CD4-positive, alpha-beta T cell treated with Interleukin-2 at 100 ng/mL for 4 hours (primary cell): ENCODE measurements at regions not wholly inside any gene's neighbourhood (a gene's known extent, or its start where the extent isn't known, plus 50 kb on each side); places are given as distances from the start of the nearest gene placed in this dataset.

Experiments used
- DNase-seq: peaks from one replicate; pipeline ENCODE4 v3.0.0-alpha.2; 2020; ENCODE audit warnings: low spot score

DNA sequence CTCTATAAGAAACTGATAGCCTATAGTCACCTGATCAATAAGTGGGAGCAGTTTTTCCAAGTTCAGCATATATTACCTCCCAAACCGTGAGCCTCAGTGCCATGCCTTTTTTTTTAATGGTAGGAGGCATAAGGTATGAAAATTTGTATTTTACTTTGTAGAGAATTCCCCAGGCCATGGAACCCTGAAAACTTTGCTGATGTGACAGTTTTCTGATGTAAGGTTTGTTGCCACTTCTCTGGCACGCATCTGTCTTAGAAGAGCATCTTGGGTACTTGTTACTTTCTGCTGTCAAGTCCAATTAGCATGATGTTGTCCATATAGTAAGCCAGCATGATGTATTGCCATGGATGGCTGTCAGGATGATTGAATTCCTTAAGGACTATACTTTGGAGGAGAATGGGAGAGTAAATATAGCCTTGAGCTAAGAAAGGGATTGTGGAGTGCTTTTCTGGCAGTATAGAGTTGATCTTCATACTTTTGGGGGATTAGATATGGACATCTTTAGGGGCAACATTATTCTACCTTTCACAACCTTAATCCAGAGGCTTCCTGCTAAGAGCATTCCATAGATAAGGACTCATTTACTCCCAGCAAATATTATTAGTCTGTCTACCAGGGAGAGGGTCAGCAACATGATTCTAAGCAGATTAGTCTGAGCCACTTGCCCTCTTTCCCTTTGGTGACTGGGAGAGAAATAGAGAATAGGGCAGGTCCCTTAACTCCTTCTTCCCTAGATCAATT is 389.6 kb downstream of the YTHDC2 start:
- DNase-seq = no peak

DNA sequence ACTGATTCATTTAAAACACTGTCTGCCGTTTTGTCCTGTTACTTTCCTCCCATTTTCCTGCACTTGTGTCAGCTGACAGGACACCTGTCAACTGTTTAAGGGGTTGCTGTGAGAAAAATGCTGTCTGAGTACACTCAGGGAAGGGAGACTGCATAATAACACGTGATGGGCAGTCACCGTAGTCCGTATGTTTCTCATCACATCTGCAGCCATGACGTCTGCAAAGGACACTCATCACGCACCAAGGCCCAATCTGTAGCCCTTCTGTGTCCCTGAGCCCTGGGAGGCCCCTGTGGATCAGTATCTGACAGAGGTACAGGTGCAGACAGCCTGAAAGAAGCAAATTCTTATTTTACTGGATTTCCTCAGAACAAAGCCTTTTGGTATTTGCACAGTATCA is 396.3 kb downstream of the YTHDC2 start:
- DNase-seq = no peak

DNA sequence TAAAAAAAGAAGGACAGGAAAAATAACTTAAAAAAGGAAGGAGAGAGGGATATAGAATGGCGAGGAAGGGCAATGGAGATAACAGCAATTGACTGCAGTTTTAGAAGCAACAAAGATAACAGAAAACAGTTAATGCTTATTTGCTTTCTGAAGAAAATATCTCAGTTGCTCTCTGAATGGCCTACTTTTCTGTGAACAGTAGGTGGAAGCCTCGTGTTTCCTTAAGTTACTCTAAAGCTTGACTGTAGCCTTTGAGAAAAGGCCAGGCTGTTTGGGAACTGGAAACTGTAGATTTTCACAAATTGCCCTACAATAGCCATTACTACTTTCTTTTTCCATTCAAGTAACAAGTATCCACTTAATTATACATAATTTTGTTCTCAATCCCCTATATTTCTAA is 404.5 kb downstream of the YTHDC2 start:
- DNase-seq = no peak

DNA sequence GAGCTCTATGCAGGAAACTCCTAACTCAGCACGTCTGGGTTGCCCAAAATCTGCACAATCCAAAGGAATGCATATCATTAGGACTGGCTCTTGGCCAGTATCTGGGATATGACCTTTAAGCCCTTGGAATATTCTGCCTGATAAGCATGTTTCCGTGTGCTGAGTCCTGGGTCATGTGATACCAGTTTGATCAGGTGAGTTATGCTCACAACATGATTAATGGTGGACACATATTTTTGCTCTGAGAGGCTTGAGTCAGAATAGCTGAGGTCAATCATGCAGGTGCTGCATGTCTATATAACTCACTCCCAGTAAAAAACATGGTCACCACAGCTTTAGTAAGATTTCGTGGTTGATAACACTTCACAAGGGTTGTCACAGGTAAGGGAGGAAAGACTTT is 408.8 kb downstream of the YTHDC2 start:
- DNase-seq = no peak

DNA sequence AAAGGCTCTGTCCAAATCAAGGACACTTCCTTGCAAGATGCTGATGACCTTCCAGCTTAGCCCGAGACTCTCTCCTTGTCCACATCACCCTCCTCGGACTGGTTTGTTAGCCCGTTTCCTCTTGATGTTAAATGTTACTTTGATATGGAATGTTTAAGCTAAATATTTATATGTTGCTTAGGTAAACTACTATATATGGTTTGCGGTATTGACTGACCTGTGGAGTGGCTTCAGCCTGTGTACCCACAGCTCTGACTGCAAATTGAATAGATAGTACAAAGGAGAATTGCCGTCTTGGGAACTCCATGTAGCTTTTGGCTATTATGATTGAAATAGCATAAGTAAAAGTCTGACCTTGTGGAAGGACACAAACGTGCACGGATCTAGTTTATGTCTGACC is 422.0 kb downstream of the YTHDC2 start:
- no peak for DNase-seq

DNA sequence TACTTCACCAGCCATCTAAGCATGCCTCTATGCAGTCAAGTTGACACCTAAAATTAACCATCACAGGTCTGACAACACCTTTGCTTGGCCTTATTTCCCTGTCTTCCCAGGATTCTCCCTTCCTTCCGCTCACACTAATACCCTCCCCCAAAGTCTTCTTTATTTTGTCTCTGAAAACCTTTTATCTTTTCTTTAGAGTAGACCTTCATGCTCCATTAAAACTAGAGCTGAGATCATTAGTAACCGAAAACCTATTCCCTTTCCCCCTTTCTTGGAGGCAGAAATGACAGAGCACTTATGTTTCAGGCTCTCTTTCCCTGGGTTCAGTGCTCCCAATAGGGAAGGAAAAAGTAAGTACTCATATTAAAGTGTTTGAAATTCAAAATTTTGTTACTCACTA is 423.8 kb downstream of the YTHDC2 start:
- DNase-seq = no peak

DNA sequence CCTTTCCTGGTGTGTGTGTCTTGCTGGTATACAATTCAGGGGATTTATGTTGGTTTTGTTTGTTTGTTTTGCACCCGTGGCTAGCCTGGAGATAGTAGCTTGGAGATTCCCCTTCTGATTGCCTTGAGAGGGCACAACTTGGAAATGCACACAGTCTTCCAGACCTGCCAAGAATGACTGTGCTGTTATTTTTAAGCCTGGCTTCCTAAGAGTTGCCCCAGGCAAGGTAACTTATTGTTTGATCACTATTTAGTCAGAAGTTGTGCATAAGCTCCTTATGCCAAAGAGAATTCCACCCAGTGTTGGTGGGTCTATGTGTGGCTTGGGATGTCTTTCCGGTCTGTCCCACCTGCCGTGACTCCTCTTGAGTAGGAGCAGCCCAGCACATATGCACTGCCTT is 421.9 kb upstream of the KCNN2 start:
- DNase-seq = no peak

DNA sequence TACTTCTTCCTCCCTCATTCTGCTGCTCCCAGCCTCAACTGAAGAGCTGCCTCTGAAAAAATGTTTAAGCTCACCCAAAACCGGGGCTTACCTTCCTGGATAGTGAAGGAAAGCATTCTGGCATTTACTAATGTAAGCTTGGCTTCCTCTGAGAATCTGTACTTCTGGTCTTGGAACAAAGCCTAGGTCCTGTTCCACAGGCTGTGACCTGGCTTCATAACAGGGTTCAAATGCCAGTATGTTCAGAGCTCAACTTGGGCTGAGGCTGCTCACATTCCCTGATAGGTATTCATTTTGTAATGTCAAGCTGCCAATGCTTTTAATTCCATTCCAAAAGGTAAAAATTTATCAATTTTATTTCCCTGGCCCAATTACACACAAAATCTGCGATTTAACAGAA is 411.7 kb upstream of the KCNN2 start:
- no peak for DNase-seq

DNA sequence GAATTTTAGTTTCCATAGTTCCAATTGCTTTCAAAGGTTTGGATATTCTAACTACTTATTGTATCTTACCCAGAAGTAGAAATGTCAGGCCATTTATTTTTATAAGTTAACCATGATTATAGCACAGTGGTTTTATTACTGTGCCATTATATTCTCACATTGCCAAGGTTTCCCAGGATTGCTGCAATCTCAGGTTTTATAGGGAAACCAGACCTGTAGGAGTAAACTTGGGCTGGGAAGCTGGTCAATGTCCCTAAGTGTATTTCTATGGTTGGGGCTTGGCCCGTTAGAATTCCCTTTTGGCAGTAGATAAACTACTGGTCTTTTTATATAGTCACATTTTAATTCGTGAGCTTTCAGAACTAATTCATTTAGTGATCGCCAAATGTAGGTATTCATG is 396.6 kb upstream of the KCNN2 start:
- no peak for DNase-seq

DNA sequence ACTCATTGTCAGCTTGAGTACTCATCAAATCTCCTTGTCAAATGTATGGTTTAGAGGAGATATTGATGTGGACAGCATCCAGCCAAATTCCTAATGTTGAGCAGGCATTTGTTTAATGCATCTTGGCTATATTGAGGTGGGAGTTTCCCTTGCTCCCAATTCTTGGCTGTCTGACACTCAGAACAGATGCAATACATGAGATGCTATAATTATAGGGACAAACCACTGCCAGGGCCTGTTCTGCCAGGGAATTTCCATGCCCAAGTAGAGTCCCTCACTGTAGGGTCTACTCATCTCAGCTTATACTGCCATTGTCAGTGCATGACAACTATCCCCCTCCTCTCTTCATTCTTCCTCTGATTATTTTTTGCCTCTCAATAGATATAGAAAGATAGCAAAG is 392.0 kb upstream of the KCNN2 start:
- no peak for DNase-seq

DNA sequence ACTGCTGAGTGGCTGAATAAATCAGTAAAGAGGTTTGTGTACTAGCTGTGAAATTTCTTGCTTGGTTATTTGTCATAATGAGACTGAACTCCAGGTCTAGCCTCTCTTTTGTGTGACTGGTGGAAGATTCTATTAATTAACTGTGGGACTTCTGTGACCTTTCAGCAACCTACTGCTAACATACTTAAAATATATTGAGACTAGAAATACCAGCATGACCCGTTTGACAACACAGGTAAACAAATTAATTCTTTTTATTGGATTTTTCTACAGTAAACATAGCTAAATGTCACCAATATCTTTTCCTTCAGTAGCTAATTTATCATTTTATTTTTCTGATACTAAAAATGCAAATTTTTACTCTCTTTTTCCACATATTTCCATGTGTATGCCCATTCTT is 390.4 kb upstream of the KCNN2 start:
- DNase-seq = no peak

DNA sequence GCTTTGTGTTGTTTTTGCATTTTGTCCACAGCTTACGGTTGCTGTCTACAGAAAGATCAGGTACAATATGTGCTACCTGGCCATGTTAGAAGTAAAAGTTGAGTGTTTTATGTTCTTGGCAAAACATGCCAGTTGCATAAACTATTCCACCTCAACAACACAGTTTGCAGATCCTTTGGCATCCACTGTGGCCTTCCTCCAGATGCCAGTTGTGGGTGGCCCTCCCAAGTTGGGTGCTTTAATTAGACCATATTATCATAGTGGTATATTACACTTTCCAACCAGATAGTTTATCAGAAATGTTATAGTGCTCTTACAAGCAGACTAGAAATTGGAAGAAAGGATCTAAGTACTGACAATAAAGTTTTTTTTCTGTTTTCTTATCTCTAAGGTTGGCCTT is 386.9 kb upstream of the KCNN2 start:
- DNase-seq = no peak

DNA sequence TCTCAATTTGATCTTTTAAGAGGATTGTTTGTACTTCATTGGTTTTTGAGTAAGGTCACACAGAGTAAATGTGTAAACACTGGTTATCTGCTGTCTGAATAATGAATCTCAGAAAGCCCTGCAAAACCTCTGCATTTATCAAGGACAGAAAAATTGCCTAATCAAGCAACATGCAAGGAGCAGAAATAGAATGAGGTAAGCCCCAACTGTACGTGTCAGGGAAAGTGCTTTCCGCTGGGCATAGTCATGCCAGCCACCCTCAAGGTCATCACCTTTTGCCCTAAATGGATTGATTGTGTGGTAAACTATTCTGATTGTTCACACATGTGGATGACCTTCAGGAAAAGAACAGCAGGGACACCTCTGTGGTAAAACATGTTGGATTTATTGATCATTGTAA is 376.9 kb upstream of the KCNN2 start:
- DNase-seq = no peak

DNA sequence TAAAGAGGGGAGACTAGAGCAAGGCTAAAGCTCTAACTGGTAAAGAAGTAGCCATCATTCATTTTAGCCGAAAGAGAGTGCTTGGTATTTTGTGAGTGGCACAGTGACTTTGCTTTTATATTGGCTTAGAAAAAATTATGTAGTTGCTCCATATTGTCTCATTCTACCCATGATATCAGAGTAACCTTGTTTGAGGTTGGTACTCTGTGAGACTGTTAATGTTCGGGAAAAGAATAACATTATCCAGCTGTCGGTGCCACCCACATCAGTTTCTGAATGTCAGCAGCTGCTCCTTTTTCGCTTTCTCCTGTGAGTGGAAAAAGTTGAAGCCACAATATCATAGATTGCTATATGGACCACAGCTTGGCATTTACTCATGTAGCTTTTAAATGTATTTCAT is 376.4 kb upstream of the KCNN2 start:
- no peak for DNase-seq

DNA sequence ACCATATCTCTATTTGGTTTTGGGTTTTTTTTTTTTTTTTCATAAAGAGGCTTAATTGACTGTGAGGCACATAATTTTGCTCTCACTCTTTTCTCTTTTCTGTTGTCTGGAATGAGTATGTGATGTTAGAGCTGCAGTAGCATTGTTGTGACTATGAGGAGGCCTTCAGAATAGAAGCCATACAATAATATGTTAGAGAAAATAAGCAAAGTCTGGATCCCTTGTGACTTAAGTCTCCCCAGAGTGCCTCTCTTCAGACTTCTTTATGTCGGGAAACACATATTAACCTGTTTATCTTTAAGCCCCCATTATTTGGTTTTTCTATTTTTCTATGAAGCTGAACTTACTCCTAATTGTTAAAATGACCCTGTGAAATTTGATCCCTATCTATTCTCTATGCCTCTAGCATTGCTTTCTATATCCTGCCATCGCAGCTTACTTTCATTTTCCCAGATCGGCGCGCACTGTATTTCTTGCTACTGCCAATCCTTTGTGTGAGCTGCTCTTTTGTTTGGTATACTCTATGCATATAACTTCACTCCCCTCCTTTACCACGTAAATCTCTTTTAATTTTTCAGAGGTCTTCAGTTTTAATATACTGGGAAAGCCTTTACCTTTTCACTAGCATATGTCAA is 372.5 kb upstream of the KCNN2 start:
- DNase-seq = no peak

DNA sequence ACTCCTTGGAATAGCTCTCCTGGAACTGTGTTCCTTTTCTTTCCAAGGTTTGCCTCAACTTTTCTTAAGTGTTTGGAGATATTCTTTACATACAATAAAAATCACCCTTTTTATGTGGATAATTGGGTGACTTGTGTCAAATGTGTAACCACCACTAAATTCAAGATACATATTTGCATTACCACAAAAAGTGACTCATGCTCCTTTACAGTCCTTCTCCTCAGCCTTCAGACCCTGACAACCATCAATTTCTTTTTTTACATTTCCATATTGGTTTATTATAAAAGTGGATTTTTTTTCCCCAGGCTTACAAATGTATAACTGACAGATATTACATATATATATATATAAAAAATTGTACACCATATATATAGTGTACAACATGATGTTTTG is 372.0 kb upstream of the KCNN2 start:
- no peak for DNase-seq

DNA sequence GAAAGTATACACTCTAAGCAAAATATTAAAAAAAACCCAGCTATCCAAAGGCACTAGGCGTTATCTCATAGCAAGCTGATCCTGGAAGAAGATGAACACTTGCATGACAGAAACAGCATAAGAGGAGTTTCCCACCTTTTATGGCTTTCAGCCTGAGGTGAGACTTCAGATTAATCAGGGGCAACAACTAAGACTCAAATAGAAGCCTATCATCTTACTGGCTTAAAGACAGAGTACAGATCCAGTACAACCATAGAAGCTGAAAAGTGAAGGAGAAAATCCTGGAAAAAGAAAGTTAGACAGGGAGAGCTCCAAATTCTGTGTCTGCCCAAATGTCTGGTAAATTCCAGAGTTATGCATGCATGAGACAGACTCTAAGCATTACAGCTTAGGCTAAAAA is 360.8 kb upstream of the KCNN2 start:
- no peak for DNase-seq

DNA sequence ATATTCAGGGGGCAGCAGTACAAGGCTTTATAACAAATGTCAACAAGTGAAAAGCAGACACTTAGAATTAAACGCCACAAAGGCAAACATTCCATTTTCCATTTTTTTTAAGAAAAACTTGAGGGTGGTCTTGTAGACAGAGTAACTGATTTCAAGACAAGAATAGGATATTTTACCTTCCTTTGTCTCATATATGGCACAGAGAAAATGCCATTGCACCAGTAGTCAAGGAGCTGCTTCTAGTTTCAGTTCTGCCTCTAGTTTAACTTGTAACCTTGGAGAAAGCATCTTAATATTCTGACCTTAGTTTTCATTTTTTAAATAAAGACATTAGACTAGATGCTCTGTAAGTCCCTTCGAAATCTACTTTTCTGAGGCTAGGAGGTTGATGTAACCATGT is 355.3 kb upstream of the KCNN2 start:
- DNase-seq = no peak

DNA sequence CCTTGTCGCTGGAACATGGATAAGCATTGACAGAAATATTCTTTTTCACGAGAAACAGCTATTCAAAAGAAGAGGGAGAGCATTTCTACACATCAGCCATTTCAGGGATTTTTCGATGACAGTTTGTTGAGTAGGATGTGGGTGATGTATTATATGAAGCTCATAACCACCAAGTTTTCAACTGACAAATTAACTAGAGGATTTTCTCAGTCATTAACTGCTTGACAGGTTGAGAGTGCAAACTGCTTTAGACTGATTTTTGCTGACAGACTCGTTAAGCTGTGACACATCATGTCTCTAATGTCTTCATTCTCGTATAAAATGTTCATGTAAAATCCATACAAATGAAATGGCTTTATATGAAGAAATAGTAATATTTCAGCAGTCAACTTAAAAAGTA is 354.2 kb upstream of the KCNN2 start:
- no peak for DNase-seq

DNA sequence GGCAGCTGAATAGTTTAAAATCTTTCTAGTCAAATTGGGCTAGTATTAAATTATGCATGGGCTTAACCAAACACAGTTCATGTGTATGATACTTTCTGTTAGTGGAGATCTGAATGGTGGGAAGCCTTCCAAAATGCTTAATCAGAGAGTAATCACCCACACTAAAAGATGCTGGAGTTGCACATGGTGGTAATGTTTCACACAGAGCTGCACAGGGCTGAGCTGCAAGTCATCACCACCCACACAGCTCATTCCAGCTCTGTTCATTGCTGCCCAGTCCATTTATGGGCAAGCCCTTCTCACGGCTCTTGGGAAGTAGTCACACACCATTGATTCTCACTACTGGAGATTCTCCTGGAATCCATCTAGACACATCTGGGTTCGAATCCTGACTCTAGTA is 351.5 kb upstream of the KCNN2 start:
- no peak for DNase-seq

DNA sequence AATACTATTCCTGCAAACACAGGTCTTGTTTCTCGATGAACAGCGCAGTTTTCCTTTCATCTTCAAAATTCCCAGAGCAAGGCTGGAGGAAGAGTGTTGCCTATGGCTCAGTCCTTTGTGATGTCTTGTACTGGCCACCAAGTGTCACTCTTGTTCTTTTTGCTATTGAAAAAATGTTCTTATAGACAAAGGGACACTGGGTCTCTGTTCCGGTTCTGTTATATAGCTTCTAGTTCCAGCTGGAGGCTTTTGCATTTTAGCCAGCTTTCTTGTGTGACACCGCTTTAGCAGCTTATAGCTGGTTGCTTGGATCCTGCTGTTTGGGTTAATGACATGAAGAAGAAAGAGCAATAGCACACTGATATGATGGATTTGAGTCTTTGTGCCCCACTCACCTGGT is 343.7 kb upstream of the KCNN2 start:
- no peak for DNase-seq

DNA sequence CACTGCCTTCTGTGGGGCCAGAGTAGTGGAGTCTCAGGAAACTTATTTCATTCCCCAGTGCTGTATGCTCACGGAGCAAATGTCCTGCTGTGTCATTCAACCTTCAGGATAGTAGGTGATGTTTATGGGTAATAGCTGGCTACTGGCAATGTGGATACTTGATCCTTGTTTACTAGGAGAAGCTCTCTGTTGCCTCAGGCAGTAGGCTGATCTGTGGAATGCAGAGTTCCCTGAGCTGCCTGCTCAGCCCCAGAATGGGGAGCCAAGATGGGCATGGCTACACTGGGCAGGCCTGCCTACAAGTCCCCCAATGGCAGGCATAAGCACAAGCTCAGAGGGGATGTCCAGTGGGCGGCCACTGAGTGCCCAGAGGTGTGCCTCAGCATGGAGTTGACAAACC is 323.1 kb upstream of the KCNN2 start:
- DNase-seq = no peak

DNA sequence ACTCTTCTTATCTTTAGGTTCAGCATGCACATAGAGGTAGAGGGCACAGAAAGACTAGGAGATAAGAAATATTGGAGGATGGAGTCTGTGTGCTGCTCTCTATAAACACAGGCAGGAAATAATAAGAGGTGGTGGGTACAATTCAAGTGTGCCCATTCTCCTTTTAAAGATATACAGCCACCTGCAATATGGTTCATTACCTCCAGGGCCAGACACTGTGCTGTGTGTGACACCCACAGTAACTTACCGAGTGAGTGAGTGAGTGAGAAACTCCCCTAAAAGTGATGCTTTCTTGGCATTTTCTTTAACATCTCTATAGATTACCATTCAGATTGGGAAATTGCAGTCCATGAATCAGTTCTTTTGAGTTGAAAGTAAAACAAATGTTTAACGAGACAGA is 311.8 kb upstream of the KCNN2 start:
- DNase-seq = no peak

DNA sequence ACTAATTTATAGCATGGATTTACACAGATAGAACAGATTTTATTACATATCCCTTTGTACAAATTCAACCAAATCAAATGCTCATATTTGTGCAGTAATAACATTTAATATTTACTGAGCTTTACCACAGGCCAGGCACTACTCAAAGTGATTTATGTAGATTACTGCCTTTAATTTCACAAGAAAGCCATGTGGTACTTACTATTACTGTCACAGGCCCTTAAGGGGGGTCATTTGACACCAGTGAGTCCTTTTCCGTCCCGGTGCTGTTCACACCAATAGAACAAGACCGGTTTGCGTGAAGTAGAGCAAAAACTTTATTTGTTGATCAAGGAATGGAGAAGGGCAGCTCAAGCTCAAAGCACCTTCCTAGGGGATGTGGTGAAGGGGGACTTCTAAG is 308.5 kb upstream of the KCNN2 start:
- DNase-seq = no peak
